ENCODE measurements at regions not wholly inside any gene's neighbourhood (a gene's known extent, or its start where the extent isn't known, plus 50 kb on each side); places are given as distances from the start of the nearest gene placed in this dataset.

DNA sequence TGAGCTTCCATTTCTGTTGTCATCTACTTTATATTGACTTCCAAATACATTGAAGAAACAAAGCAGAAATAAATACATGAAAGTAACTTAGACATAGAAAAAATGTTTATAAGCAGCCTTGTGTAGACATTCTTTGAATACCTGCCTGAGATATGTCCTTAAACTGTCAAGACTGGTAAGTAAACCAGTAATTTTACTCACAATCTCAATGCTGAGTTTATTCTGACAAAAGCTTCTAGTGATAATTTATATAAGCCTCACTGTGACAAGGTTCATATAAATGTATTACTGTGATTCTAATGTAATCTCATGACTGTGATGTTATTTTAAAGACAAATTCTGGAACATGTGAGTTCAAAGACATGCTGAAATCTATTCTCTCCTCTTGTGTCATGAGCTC, 516.7 kb upstream of the B3GALT2 start:
- DNase-seq, result no peak
- Histone ChIP-seq H3K9me3 (no peaks in the 10 kb centered on the region), H3K4me1 (no peaks in the 10 kb centered on the region), H3K36me3 (no peaks in the 10 kb centered on the region), H3K27me3 (no peaks in the 10 kb centered on the region), H3K27ac (no peak overlapping the region), H3K4me3 (replicated peaks in 1 of 3) (no peak overlapping the region)
- TF ChIP-seq, protein P1, sequence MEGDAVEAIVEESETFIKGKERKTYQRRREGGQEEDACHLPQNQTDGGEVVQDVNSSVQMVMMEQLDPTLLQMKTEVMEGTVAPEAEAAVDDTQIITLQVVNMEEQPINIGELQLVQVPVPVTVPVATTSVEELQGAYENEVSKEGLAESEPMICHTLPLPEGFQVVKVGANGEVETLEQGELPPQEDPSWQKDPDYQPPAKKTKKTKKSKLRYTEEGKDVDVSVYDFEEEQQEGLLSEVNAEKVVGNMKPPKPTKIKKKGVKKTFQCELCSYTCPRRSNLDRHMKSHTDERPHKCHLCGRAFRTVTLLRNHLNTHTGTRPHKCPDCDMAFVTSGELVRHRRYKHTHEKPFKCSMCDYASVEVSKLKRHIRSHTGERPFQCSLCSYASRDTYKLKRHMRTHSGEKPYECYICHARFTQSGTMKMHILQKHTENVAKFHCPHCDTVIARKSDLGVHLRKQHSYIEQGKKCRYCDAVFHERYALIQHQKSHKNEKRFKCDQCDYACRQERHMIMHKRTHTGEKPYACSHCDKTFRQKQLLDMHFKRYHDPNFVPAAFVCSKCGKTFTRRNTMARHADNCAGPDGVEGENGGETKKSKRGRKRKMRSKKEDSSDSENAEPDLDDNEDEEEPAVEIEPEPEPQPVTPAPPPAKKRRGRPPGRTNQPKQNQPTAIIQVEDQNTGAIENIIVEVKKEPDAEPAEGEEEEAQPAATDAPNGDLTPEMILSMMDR (IDR thresholded peaks at IDR 0.05), result no peak
- no peak for TF ChIP-seq POLR2A (IDR thresholded peaks at IDR 0.05)
- intact Hi-C loops (cut with DNase I), result no loop called here

- H3K27ac ChIP-seq, result no peak overlapping the region
- H3K4me1 ChIP-seq, result no peaks in the 10 kb centered on the region
- no peaks in the 10 kb centered on the region for H3K36me3 ChIP-seq
- TF ChIP-seq, protein P1 (IDR thresholded peaks at IDR 0.05), result no peak
- TF ChIP-seq POLR2A (IDR thresholded peaks at IDR 0.05), result no peak
- intact Hi-C loops (cut with DNase I), result no loop called here
- DNase-seq, result no peak
- H3K9me3 ChIP-seq, result no peaks in the 10 kb centered on the region
- H3K27me3 ChIP-seq, result no peaks in the 10 kb centered on the region
- no peak overlapping the region for H3K4me3 ChIP-seq (replicated peaks in 1 of 3)
These were observed 515.3 kb upstream of the B3GALT2 start for GRCh38 chr1:193701759-193702158.

GRCh38 chr1:193700710-193701355, 514.4 kb upstream of the B3GALT2 start:
- DNase-seq, result no peak
- no peaks in the 10 kb centered on the region for H3K9me3 ChIP-seq
- no peaks in the 10 kb centered on the region for H3K4me1 ChIP-seq
- intact Hi-C loops (cut with DNase I), result no loop called here
- H3K27ac ChIP-seq, result no peak overlapping the region
- no peaks in the 10 kb centered on the region for H3K27me3 ChIP-seq
- WGBS, 2 donors, result 87 to 91% methylated on average over 3 of the region's 3 CpGs
- TF ChIP-seq, protein P1 (IDR thresholded peaks at IDR 0.05), result no peak
- TF ChIP-seq POLR2A (IDR thresholded peaks at IDR 0.05), result no peak
- no peaks in the 10 kb centered on the region for H3K36me3 ChIP-seq
- H3K4me3 ChIP-seq (replicated peaks in 1 of 3), result no peak overlapping the region

GRCh38 chr1:193699261-193699660, 512.8 kb upstream of the B3GALT2 start:
- intact Hi-C loops (cut with DNase I), result no loop called here
- no peaks in the 10 kb centered on the region for H3K4me1 ChIP-seq
- H3K9me3 ChIP-seq, result no peaks in the 10 kb centered on the region
- H3K27me3 ChIP-seq, result no peaks in the 10 kb centered on the region
- no peak overlapping the region for H3K27ac ChIP-seq
- no peaks in the 10 kb centered on the region for H3K36me3 ChIP-seq
- no peak for DNase-seq
- TF ChIP-seq POLR2A (IDR thresholded peaks at IDR 0.05), result no peak
- TF ChIP-seq, protein P1 (IDR thresholded peaks at IDR 0.05), result no peak
- H3K4me3 ChIP-seq (replicated peaks in 1 of 3), result no peak overlapping the region
- WGBS, 2 donors, result 91 to 96% methylated on average over 4 of the region's 4 CpGs

- no peaks in the 10 kb centered on the region for H3K36me3 ChIP-seq
- no peak for DNase-seq
- intact Hi-C loops (cut with DNase I), result no loop called here
- no peaks in the 10 kb centered on the region for H3K27me3 ChIP-seq
- no peak overlapping the region for H3K4me3 ChIP-seq (replicated peaks in 1 of 3)
- no peak for TF ChIP-seq POLR2A (IDR thresholded peaks at IDR 0.05)
- TF ChIP-seq, protein P1 (IDR thresholded peaks at IDR 0.05), result no peak
- H3K9me3 ChIP-seq, result no peaks in the 10 kb centered on the region
- WGBS, 2 donors, result 69 to 84% methylated on average over 3 of the region's 3 CpGs
- H3K4me1 ChIP-seq, result no peaks in the 10 kb centered on the region
- no peak overlapping the region for H3K27ac ChIP-seq
These were observed 511.4 kb upstream of the B3GALT2 start for GRCh38 chr1:193697776-193698175.

Measured in thyroid gland (tissue), 4 donors.